ENCODE measurements at regions not wholly inside any gene's neighbourhood (a gene's known extent, or its start where the extent isn't known, plus 50 kb on each side); places are given as distances from the start of the nearest gene placed in this dataset.
"Not testable (repeated sequence)": the region's sequence is repeated elsewhere in the genome, so short reads cannot be mapped to it uniquely, and the experiment has no call there.

- H3K27me3 Mint-ChIP-seq, result no peaks in the 10 kb centered on the region
- H3K4me3 Mint-ChIP-seq, result no peak overlapping the region
- no peaks in the 10 kb centered on the region for H3K9me3 Mint-ChIP-seq
- no peak overlapping the region for H3K27ac Mint-ChIP-seq (ENCODE audit: low read depth)
- ATAC-seq (replicated peaks; ENCODE audit: extremely low read depth, poor library complexity, severe bottlenecking) (no peak), DNase-seq (ENCODE audit: low spot score in 2 of 2) (no peak)
- H3K36me3 Mint-ChIP-seq (ENCODE audit: insufficient read depth), result no peaks in the 10 kb centered on the region
- H3K4me1 Mint-ChIP-seq, result no peaks in the 10 kb centered on the region
Measured at GRCh38 chr1:196160066-196160795, 448.0 kb downstream of the KCNT2 start.

GRCh38 chr1:196155586-196155985 lies 452.7 kb downstream of the KCNT2 start:
- Mint-ChIP-seq H3K4me1 (no peaks in the 10 kb centered on the region), H3K4me3 (no peak overlapping the region), H3K27me3 (no peaks in the 10 kb centered on the region), H3K9me3 (no peaks in the 10 kb centered on the region), H3K36me3 (ENCODE audit: insufficient read depth) (no peaks in the 10 kb centered on the region), H3K27ac (ENCODE audit: low read depth) (no peak overlapping the region)
- ATAC-seq (replicated peaks; ENCODE audit: extremely low read depth, poor library complexity, severe bottlenecking) (no peak), DNase-seq (ENCODE audit: low spot score in 2 of 2) (no peak)

- Mint-ChIP-seq H3K36me3 (ENCODE audit: insufficient read depth) (no peaks in the 10 kb centered on the region), H3K4me3 (no peak overlapping the region), H3K27ac (ENCODE audit: low read depth) (no peak overlapping the region), H3K9me3 (no peaks in the 10 kb centered on the region), H3K27me3 (no peaks in the 10 kb centered on the region), H3K4me1 (no peaks in the 10 kb centered on the region)
- ATAC-seq (replicated peaks; ENCODE audit: extremely low read depth, poor library complexity, severe bottlenecking) (no peak), DNase-seq (ENCODE audit: low spot score in 2 of 2) (no peak)
Measured at GRCh38 chr1:196152975-196153374, 455.3 kb downstream of the KCNT2 start.

GRCh38 chr1:196152086-196152485 lies 456.2 kb downstream of the KCNT2 start:
- Mint-ChIP-seq H3K4me1 (no peaks in the 10 kb centered on the region), H3K9me3 (no peaks in the 10 kb centered on the region), H3K4me3 (no peak overlapping the region), H3K36me3 (ENCODE audit: insufficient read depth) (no peaks in the 10 kb centered on the region), H3K27me3 (no peaks in the 10 kb centered on the region), H3K27ac (ENCODE audit: low read depth) (no peak overlapping the region)
- DNase-seq (ENCODE audit: low spot score in 2 of 2) (no peak), ATAC-seq (replicated peaks; ENCODE audit: extremely low read depth, poor library complexity, severe bottlenecking) (no peak)

- Mint-ChIP-seq H3K27me3 (no peaks in the 10 kb centered on the region), H3K4me3 (no peak overlapping the region), H3K36me3 (ENCODE audit: insufficient read depth) (no peaks in the 10 kb centered on the region), H3K9me3 (no peaks in the 10 kb centered on the region), H3K27ac (ENCODE audit: low read depth) (no peak overlapping the region), H3K4me1 (no peaks in the 10 kb centered on the region)
- DNase-seq (ENCODE audit: low spot score in 2 of 2) (no peak), ATAC-seq (replicated peaks; ENCODE audit: extremely low read depth, poor library complexity, severe bottlenecking) (no peak)
Measured at GRCh38 chr1:196148367-196148970, 459.8 kb downstream of the KCNT2 start.

- Mint-ChIP-seq H3K4me3 (no peak overlapping the region), H3K36me3 (ENCODE audit: insufficient read depth) (no peaks in the 10 kb centered on the region), H3K27me3 (no peaks in the 10 kb centered on the region), H3K4me1 (no peaks in the 10 kb centered on the region), H3K9me3 (no peaks in the 10 kb centered on the region), H3K27ac (ENCODE audit: low read depth) (no peak overlapping the region)
- ATAC-seq (replicated peaks; ENCODE audit: extremely low read depth, poor library complexity, severe bottlenecking) (no peak), DNase-seq (ENCODE audit: low spot score in 2 of 2) (no peak)
Measured at GRCh38 chr1:196147530-196147929, 460.7 kb downstream of the KCNT2 start.

GRCh38 chr1:196145151-196145550 lies 463.1 kb downstream of the KCNT2 start:
- not testable (repeated sequence) for H3K27me3 Mint-ChIP-seq; H3K36me3 Mint-ChIP-seq (ENCODE audit: insufficient read depth); ATAC-seq (replicated peaks; ENCODE audit: extremely low read depth, poor library complexity, severe bottlenecking); H3K27ac Mint-ChIP-seq (ENCODE audit: low read depth); H3K4me1 Mint-ChIP-seq; DNase-seq (ENCODE audit: low spot score in 2 of 2); H3K9me3 Mint-ChIP-seq; H3K4me3 Mint-ChIP-seq

- H3K27ac Mint-ChIP-seq (ENCODE audit: low read depth), result no peak overlapping the region
- DNase-seq (ENCODE audit: low spot score in 2 of 2) (no peak), ATAC-seq (replicated peaks; ENCODE audit: extremely low read depth, poor library complexity, severe bottlenecking) (no peak)
- no peaks in the 10 kb centered on the region for H3K4me1 Mint-ChIP-seq
- H3K27me3 Mint-ChIP-seq, result no peaks in the 10 kb centered on the region
- no peaks in the 10 kb centered on the region for H3K36me3 Mint-ChIP-seq (ENCODE audit: insufficient read depth)
- no peaks in the 10 kb centered on the region for H3K9me3 Mint-ChIP-seq
- no peak overlapping the region for H3K4me3 Mint-ChIP-seq
Measured at GRCh38 chr1:196144588-196144987, 463.7 kb downstream of the KCNT2 start.

GRCh38 chr1:196143602-196144342 lies 464.5 kb downstream of the KCNT2 start:
- no peak for ATAC-seq (replicated peaks; ENCODE audit: extremely low read depth, poor library complexity, severe bottlenecking)
- H3K4me1 Mint-ChIP-seq, result no peaks in the 10 kb centered on the region

GRCh38 chr1:196142111-196142640 lies 466.1 kb downstream of the KCNT2 start:
- H3K27ac Mint-ChIP-seq (ENCODE audit: low read depth), result no peak overlapping the region
- H3K4me3 Mint-ChIP-seq, result no peak overlapping the region
- ATAC-seq (replicated peaks; ENCODE audit: extremely low read depth, poor library complexity, severe bottlenecking) (no peak), DNase-seq (ENCODE audit: low spot score in 2 of 2) (no peak)
- H3K27me3 Mint-ChIP-seq, result no peaks in the 10 kb centered on the region
- no peaks in the 10 kb centered on the region for H3K36me3 Mint-ChIP-seq (ENCODE audit: insufficient read depth)
- no peaks in the 10 kb centered on the region for H3K9me3 Mint-ChIP-seq
- no peaks in the 10 kb centered on the region for H3K4me1 Mint-ChIP-seq

More at GRCh38 chr1:196143602-196144342, 464.5 kb downstream of the KCNT2 start:
- no peak overlapping the region for H3K4me3 Mint-ChIP-seq
- no peaks in the 10 kb centered on the region for H3K27me3 Mint-ChIP-seq
- no peak for DNase-seq (ENCODE audit: low spot score in 2 of 2)
- no peak overlapping the region for H3K27ac Mint-ChIP-seq (ENCODE audit: low read depth)
- H3K9me3 Mint-ChIP-seq, result no peaks in the 10 kb centered on the region
- no peaks in the 10 kb centered on the region for H3K36me3 Mint-ChIP-seq (ENCODE audit: insufficient read depth)

- Mint-ChIP-seq H3K27me3 (no peaks in the 10 kb centered on the region), H3K4me1 (no peaks in the 10 kb centered on the region), H3K36me3 (ENCODE audit: insufficient read depth) (no peaks in the 10 kb centered on the region), H3K9me3 (no peaks in the 10 kb centered on the region), H3K27ac (ENCODE audit: low read depth) (no peak overlapping the region), H3K4me3 (no peak overlapping the region)
- DNase-seq (ENCODE audit: low spot score in 2 of 2) (no peak), ATAC-seq (replicated peaks; ENCODE audit: extremely low read depth, poor library complexity, severe bottlenecking) (no peak)
Measured at GRCh38 chr1:196136396-196136795, 471.8 kb downstream of the KCNT2 start.

- ATAC-seq (replicated peaks; ENCODE audit: extremely low read depth, poor library complexity, severe bottlenecking) (no peak), DNase-seq (ENCODE audit: low spot score in 2 of 2) (no peak)
- no peaks in the 10 kb centered on the region for H3K27me3 Mint-ChIP-seq
- H3K36me3 Mint-ChIP-seq (ENCODE audit: insufficient read depth), result no peaks in the 10 kb centered on the region
- no peaks in the 10 kb centered on the region for H3K9me3 Mint-ChIP-seq
- H3K27ac Mint-ChIP-seq (ENCODE audit: low read depth), result no peak overlapping the region
- H3K4me1 Mint-ChIP-seq, result no peaks in the 10 kb centered on the region
- no peak overlapping the region for H3K4me3 Mint-ChIP-seq
Measured at GRCh38 chr1:196131691-196132090, 476.5 kb downstream of the KCNT2 start.

- ATAC-seq (replicated peaks; ENCODE audit: extremely low read depth, poor library complexity, severe bottlenecking) (no peak), DNase-seq (ENCODE audit: low spot score in 2 of 2) (no peak)
- Mint-ChIP-seq H3K4me3 (no peak overlapping the region), H3K9me3 (no peaks in the 10 kb centered on the region), H3K36me3 (ENCODE audit: insufficient read depth) (no peaks in the 10 kb centered on the region), H3K4me1 (no peaks in the 10 kb centered on the region), H3K27ac (ENCODE audit: low read depth) (no peak overlapping the region), H3K27me3 (no peaks in the 10 kb centered on the region)
Measured at GRCh38 chr1:196128835-196129234, 479.4 kb downstream of the KCNT2 start.
